Epithelial cell of esophagus (primary cell): ENCODE measurements at regions not wholly inside any gene's neighbourhood (a gene's known extent, or its start where the extent isn't known, plus 50 kb on each side); places are given as distances from the start of the nearest gene placed in this dataset.

Experiments
- DNase-seq: peaks from one replicate; pipeline ENCODE4 v3.0.0; 2010; ENCODE audit warnings: low read depth
- H3K4me3 ChIP-seq: 2 replicates; pipeline ENCODE4 v1.5.1; 2011; ENCODE audit warnings: mild to moderate bottlenecking, low read length, control low read depth
- TF ChIP-seq, protein P1 (sequence below): IDR thresholded peaks from 2 replicates; pipeline ENCODE4 v1.5.1; 2011; ENCODE audit warnings: low read depth, mild to moderate bottlenecking, low read length, control low read depth, inconsistent platforms; ENCODE audit not compliant: insufficient read depth; ENCODE audit errors: missing control alignments

DNA sequence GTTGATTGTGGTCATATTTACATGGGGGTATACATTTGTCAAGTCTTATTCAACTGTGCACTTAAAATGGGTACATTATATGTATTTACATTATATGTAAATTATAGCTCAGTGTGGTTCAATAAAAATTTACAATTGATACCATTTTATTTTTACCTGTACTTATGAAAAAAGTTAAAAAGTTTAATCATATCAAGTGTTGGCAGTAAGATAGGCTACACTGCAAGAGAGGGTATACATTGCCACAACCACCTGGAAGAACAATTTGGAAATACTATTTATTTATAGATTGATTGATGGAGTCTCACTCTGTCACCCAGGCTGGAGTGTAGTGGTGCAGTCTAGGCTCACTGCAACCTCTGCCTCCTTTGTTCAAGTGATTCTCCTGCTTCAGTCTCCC lies 453.3 kb downstream of the XYLT1 start:
- no peak overlapping the region for H3K4me3 ChIP-seq
- TF ChIP-seq, protein P1, sequence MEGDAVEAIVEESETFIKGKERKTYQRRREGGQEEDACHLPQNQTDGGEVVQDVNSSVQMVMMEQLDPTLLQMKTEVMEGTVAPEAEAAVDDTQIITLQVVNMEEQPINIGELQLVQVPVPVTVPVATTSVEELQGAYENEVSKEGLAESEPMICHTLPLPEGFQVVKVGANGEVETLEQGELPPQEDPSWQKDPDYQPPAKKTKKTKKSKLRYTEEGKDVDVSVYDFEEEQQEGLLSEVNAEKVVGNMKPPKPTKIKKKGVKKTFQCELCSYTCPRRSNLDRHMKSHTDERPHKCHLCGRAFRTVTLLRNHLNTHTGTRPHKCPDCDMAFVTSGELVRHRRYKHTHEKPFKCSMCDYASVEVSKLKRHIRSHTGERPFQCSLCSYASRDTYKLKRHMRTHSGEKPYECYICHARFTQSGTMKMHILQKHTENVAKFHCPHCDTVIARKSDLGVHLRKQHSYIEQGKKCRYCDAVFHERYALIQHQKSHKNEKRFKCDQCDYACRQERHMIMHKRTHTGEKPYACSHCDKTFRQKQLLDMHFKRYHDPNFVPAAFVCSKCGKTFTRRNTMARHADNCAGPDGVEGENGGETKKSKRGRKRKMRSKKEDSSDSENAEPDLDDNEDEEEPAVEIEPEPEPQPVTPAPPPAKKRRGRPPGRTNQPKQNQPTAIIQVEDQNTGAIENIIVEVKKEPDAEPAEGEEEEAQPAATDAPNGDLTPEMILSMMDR, result no peak
- no peak for DNase-seq

DNA sequence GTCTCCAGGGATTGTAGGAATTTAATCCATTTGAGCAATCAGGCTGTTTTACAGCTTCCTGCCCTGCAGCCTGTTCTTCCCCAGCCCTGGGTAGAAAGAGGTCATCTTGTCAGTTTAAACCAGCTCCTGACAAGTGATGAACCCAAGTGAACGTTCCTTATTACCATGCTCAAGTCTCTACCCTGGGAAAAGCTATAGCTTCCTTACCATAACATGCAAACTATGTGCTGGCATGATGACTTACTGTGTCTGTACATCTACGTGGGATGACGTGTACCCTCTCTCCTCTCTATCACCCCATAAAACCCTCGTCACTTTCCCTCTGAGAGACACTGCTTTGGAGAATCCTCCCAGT lies 452.2 kb downstream of the XYLT1 start:
- no peak for DNase-seq
- H3K4me3 ChIP-seq, result no peak overlapping the region

DNA sequence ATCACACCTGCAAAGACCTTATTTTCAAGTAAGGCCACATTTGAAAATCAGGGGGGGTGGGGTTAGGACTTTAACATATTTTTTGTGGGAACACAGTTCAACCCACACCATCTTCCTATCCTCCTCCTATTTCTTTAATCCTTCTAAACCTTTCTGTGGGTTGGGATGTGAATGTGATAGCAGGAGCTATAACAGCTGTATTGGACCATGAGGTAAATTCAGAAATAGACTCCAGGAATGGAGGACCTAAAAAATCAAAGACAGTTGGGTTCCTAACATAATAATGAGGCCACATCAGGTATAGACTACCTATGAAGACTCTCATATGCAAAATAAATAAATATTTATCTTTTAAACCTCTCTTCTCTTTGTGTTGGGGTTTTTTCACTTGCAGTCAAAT lies 451.4 kb downstream of the XYLT1 start:
- no peak overlapping the region for H3K4me3 ChIP-seq
- TF ChIP-seq, protein P1, result no peak
- DNase-seq, result no peak

More for the DNA sequence above, 452.2 kb downstream of the XYLT1 start:
- TF ChIP-seq, protein P1, result no peak

DNA sequence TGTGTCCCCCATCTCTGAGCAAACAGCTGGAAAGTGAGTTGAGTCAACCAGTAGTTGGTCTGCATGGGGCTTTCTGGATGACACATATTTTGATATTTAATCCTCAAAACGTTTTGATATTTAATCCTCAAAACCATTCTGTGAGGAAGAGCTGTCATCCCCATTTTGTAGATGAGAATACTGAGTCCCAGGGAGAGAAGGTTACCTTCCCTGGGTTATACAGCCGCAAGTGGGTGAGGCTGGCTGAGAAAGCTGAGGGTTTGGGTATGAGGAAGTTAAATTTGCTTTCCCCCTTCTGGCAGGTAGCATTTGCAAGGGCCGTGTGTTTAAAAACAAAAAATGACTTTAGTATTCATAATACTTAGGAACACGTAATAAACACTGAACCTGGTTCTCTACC lies 447.2 kb downstream of the XYLT1 start:
- DNase-seq, result no peak
- TF ChIP-seq, protein P1, result no peak
- H3K4me3 ChIP-seq, result no peak overlapping the region

DNA sequence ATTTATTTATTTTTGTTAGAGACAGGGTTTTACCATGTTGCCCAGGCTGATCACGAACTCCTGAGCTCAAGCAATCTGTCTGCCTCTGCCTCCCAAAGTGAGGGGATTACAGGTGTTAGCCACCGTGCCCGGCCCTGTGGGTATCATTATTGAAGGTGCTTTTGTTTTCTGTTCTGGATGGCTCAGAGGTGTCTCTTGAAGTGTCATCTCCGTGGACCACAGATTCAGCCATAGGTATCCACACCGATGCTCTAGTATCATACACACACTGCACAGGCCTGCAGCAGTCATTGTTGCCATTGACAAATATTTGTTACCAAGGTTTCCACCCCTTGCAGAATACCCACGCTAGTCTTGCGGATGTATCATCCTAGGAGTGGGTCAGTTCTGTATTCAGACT lies 446.2 kb downstream of the XYLT1 start:
- TF ChIP-seq, protein P1, result no peak
- DNase-seq, result no peak
- H3K4me3 ChIP-seq, result no peak overlapping the region

DNA sequence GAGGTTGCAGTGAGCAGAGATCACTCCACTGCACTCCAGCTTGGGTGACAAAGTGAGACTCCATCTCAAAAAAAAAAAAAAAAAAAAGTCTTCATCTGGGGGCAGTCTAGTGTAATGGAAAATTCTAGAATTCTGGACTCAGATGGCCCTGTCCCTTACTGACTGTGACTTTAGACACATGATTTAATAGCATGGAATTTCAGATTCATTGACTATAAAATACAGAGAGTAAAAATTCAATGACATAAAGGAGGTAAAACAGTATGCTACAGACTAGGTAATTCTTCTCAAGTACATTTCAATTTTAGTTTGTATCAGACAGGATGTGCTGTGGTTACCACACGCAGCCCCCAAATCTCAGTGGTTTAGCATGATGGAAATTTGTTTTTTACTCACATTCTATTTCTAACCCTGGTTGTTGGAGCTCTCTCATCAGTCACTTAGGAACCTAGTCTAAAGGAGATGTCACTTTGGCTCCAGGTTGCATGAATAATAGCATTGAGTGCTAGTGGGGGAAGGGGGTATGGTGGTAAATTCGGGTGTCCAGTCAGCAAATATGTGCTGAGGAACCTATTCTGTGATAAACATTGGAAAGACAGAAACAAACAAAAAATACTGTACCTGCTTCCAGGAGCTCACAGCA lies 444.0 kb downstream of the XYLT1 start:
- DNase-seq, result no peak
- no peak overlapping the region for H3K4me3 ChIP-seq
- TF ChIP-seq, protein P1, result no peak

DNA sequence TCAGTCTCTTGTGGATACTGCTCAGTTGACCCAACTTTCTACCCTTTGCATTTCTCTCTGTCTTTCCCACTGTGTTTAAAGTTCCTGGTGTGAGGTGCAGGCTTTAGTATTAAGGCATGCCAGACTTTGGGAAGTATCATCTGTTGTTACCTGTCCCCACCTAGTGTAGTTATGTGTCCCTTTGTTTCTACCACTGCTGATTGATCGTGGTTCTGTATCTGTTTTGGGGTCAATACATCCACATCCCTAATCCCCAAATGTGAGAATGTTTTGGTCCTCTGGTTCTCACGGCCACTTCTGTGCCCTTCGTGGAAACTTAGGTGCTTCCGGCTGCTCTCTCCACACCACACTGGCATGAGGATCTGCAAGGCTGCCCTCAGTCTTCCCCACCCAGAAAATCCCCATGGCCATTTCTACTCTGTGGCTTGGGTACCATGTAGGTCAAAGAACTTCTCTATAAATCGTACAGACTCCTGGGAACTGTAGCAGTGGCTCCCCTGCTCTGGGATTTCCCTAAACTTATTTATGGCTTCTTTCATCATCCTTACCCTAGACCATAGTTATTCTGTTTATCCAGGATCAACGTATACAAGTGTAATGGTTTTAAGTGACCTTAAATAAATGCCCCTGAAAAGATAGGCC lies 443.2 kb downstream of the XYLT1 start:
- DNase-seq, result no peak
- TF ChIP-seq, protein P1, result no peak
- no peak overlapping the region for H3K4me3 ChIP-seq
